ENCODE measurements at regions not wholly inside any gene's neighbourhood (a gene's known extent, or its start where the extent isn't known, plus 50 kb on each side); places are given as distances from the start of the nearest gene placed in this dataset.
"Not testable (repeated sequence)": the region's sequence is repeated elsewhere in the genome, so short reads cannot be mapped to it uniquely, and the experiment has no call there.

GRCh38 chr14:71602524-71602923 is 329.7 kb upstream of the RGS6 start:
- DNase-seq (ENCODE audit: low spot score): no peak

- no peak for DNase-seq (ENCODE audit: low spot score)
Observed at GRCh38 chr14:71604231-71604630, 328.0 kb upstream of the RGS6 start.

GRCh38 chr14:71606064-71606463 is 326.2 kb upstream of the RGS6 start:
- DNase-seq (ENCODE audit: low spot score): no peak

GRCh38 chr14:71606575-71606974 is 325.7 kb upstream of the RGS6 start:
- DNase-seq (ENCODE audit: low spot score): no peak

- DNase-seq (ENCODE audit: low spot score): no peak
Observed at GRCh38 chr14:71607056-71607455, 325.2 kb upstream of the RGS6 start.

- DNase-seq (ENCODE audit: low spot score): no peak
Observed at GRCh38 chr14:71610149-71610548, 322.1 kb upstream of the RGS6 start.

- DNase-seq (ENCODE audit: low spot score): no peak
Observed at GRCh38 chr14:71610797-71611196, 321.4 kb upstream of the RGS6 start.

GRCh38 chr14:71613168-71613567 is 319.1 kb upstream of the RGS6 start:
- DNase-seq (ENCODE audit: low spot score): no peak

- no peak for DNase-seq (ENCODE audit: low spot score)
Observed at GRCh38 chr14:71616013-71616412, 316.2 kb upstream of the RGS6 start.

- DNase-seq (ENCODE audit: low spot score): no peak
Observed at GRCh38 chr14:71618047-71618446, 314.2 kb upstream of the RGS6 start.

GRCh38 chr14:71618716-71619115 is 313.5 kb upstream of the RGS6 start:
- DNase-seq (ENCODE audit: low spot score): no peak

- DNase-seq (ENCODE audit: low spot score): no peak
Observed at GRCh38 chr14:71619472-71619871, 312.8 kb upstream of the RGS6 start.

GRCh38 chr14:71620401-71620800 is 311.8 kb upstream of the RGS6 start:
- no peak for DNase-seq (ENCODE audit: low spot score)

GRCh38 chr14:71621276-71621675 is 311.0 kb upstream of the RGS6 start:
- DNase-seq (ENCODE audit: low spot score): no peak

GRCh38 chr14:71621980-71622605 is 310.1 kb upstream of the RGS6 start:
- no peak for DNase-seq (ENCODE audit: low spot score)

- no peak for DNase-seq (ENCODE audit: low spot score)
Observed at GRCh38 chr14:71623939-71624338, 308.3 kb upstream of the RGS6 start.

GRCh38 chr14:71625175-71625574 is 307.1 kb upstream of the RGS6 start:
- no peak for DNase-seq (ENCODE audit: low spot score)

- DNase-seq (ENCODE audit: low spot score): no peak
Observed at GRCh38 chr14:71625891-71626701, 306.1 kb upstream of the RGS6 start.

GRCh38 chr14:71628433-71628832 is 303.8 kb upstream of the RGS6 start:
- no peak for DNase-seq (ENCODE audit: low spot score)

GRCh38 chr14:71629250-71629649 is 303.0 kb upstream of the RGS6 start:
- no peak for DNase-seq (ENCODE audit: low spot score)

- DNase-seq (ENCODE audit: low spot score): no peak
Observed at GRCh38 chr14:71629765-71630492, 302.3 kb upstream of the RGS6 start.

GRCh38 chr14:71631030-71631429 is 301.2 kb upstream of the RGS6 start:
- not testable (repeated sequence) for DNase-seq (ENCODE audit: low spot score)

GRCh38 chr14:71632440-71632946 is 299.7 kb upstream of the RGS6 start:
- DNase-seq (ENCODE audit: low spot score): no peak
